Activated CD8-positive, alpha-beta T cell treated with anti-CD3 and anti-CD28 coated beads, Interleukin-2, amount 10 ng/mL, durations not matched to agents 7 days and 5 days (primary cell): ENCODE measurements at regions not wholly inside any gene's neighbourhood (a gene's known extent, or its start where the extent isn't known, plus 50 kb on each side); places are given as distances from the start of the nearest gene placed in this dataset.

Source experiments
- ATAC-seq: fragments of 150-1000 bp; cut with Tn5 transposase; one replicate; pipeline ENCODE4 v1.10.0; 2021; ENCODE audit warnings: moderate library complexity
- CTCF ChIA-PET: fragments of 350-600 bp; sonication (Branson Sonifier 250); formaldehyde crosslinking; loops from one replicate; lab custom pipeline; 2021; ENCODE audit warnings: antibody characterized with exemption; lab: Charles Lee
- POLR2A ChIA-PET: fragments of 350-600 bp; sonication (Branson Sonifier 250); formaldehyde crosslinking; loops from one replicate; lab custom pipeline; 2021; ENCODE audit warnings: antibody characterized with exemption; lab: Charles Lee
- DNase-seq: peaks from one replicate; pipeline ENCODE4 v3.0.0-alpha.2; 2020
- H3K27ac Mint-ChIP-seq: one replicate; pipeline ENCODE4 v1.8.0; 2021; ENCODE audit warnings: mild to moderate bottlenecking, mixed read lengths
- H3K27me3 Mint-ChIP-seq: one replicate; pipeline ENCODE4 v1.8.0; 2021; ENCODE audit warnings: low read depth, mixed read lengths
- H3K36me3 Mint-ChIP-seq: one replicate; pipeline ENCODE4 v1.8.0; 2021; ENCODE audit warnings: low read depth, mixed read lengths
- H3K4me1 Mint-ChIP-seq: one replicate; pipeline ENCODE4 v1.8.0; 2021; ENCODE audit warnings: low read depth, mixed read lengths
- H3K4me3 Mint-ChIP-seq: one replicate; pipeline ENCODE4 v1.8.0; 2021; ENCODE audit warnings: mild to moderate bottlenecking, mixed read lengths
- H3K9me3 Mint-ChIP-seq: one replicate; pipeline ENCODE4 v1.8.0; 2022; ENCODE audit warnings: mixed read lengths; ENCODE audit not compliant: insufficient read depth

GRCh38 chr3:61311044-61311443 is 59.8 kb upstream of the FHIT start:
- CTCF ChIA-PET, result no interaction called here
- H3K36me3 Mint-ChIP-seq, result no peaks in the 10 kb centered on the region
- DNase-seq, result no peak
- POLR2A ChIA-PET, result no interaction called here
- no peak for ATAC-seq
- H3K27me3 Mint-ChIP-seq, result peaks cover 10% of the 10 kb centered on the region
- no peaks in the 10 kb centered on the region for H3K4me1 Mint-ChIP-seq
- H3K9me3 Mint-ChIP-seq, result no peaks in the 10 kb centered on the region
- no peak overlapping the region for H3K4me3 Mint-ChIP-seq
- H3K27ac Mint-ChIP-seq, result no peak overlapping the region

- H3K27ac Mint-ChIP-seq, result no peak overlapping the region
- no peak for ATAC-seq
- H3K36me3 Mint-ChIP-seq, result no peaks in the 10 kb centered on the region
- ChIA-PET POLR2A (no interaction called here), CTCF (no interaction called here)
- H3K27me3 Mint-ChIP-seq, result peaks cover 11% of the 10 kb centered on the region
- no peaks in the 10 kb centered on the region for H3K9me3 Mint-ChIP-seq
- no peak overlapping the region for H3K4me3 Mint-ChIP-seq
- no peaks in the 10 kb centered on the region for H3K4me1 Mint-ChIP-seq
- no peak for DNase-seq
Observed at GRCh38 chr3:61315871-61316270, 64.6 kb upstream of the FHIT start.

DNA sequence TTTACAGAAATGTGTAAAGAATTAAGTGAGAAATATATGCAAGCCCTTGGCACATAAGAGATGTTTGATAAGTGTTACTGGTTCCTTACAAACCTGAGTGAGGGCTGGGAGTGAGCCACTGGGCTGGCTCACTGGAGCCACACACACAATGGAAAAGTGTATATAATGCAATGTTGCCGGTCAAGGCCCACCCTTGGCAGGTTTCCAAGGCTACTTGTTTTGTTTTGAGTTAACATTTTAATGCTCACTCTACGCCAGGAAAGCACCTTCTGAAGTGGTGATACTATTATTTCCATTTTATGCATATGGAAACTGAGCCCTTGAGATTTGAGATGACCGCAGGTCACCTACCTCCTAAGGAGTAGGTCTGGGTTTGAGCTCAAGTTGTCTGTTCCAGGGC is 71.8 kb upstream of the FHIT start:
- Mint-ChIP-seq H3K27ac (no peak overlapping the region), H3K36me3 (no peaks in the 10 kb centered on the region), H3K4me3 (no peak overlapping the region), H3K9me3 (no peaks in the 10 kb centered on the region), H3K4me1 (no peaks in the 10 kb centered on the region), H3K27me3 (peaks cover 8% of the 10 kb centered on the region)
- ATAC-seq (no peak), DNase-seq (no peak)
- POLR2A ChIA-PET, result no interaction called here
- CTCF ChIA-PET, result no interaction called here

- no peak for ATAC-seq
- POLR2A ChIA-PET, result no interaction called here
Observed at GRCh38 chr3:61331929-61332552, 80.8 kb upstream of the FHIT start.

DNA sequence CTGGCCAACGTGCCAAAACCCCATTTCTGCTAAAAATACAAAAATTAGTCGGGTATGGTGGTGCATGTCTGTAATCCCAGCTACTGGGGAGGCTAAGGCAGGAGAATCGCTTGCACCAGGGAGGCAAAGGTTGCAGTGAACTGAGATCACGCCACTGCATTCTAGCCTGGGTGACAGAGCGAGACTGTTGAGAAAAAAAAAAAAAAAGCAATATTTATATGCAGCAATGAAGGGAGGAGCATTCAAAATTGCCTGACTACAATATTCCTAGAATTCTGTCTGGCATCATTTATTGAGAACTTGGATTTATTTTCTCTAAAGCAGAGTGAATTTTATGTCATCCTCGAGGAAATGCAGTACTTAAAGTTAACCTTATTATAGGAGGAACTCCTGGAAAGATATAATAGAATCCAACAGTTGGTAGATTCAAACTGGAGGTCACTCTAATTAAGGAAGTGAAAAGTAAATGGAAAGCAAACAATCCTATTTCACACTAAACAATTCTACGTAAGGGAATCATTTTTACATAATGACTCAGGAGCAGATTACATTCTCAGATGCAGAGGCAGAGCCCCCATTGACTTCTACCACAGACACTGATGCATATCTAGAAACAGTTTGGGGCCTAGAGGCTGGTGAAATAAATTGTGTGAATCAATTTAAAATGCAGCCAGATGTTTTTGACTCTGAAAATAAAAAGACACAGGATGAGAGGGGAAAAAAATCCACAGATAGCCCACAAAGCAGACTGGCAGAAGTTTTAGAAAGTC is 82.1 kb upstream of the FHIT start:
- ChIA-PET POLR2A (no interaction called here), CTCF (interaction anchor here (1.2 kb wide), 1 partner anchor 48 kb away, joined by 4 read pairs; no protein-coding TSS in a partner anchor)
- H3K27ac Mint-ChIP-seq, result no peak overlapping the region
- H3K36me3 Mint-ChIP-seq, result no peaks in the 10 kb centered on the region
- no peaks in the 10 kb centered on the region for H3K27me3 Mint-ChIP-seq
- H3K9me3 Mint-ChIP-seq, result no peaks in the 10 kb centered on the region
- DNase-seq, result no peak
- no peak for ATAC-seq
- no peak overlapping the region for H3K4me3 Mint-ChIP-seq
- no peaks in the 10 kb centered on the region for H3K4me1 Mint-ChIP-seq

More at GRCh38 chr3:61331929-61332552, 80.8 kb upstream of the FHIT start:
- no peak overlapping the region for H3K4me3 Mint-ChIP-seq
- no peaks in the 10 kb centered on the region for H3K27me3 Mint-ChIP-seq
- H3K4me1 Mint-ChIP-seq, result no peaks in the 10 kb centered on the region
- H3K9me3 Mint-ChIP-seq, result no peaks in the 10 kb centered on the region
- no peaks in the 10 kb centered on the region for H3K36me3 Mint-ChIP-seq
- DNase-seq, result no peak
- no peak overlapping the region for H3K27ac Mint-ChIP-seq
- CTCF ChIA-PET, result interaction anchor here (1.2 kb wide), 1 partner anchor 50 kb away, joined by 4 read pairs; no protein-coding TSS in a partner anchor

DNA sequence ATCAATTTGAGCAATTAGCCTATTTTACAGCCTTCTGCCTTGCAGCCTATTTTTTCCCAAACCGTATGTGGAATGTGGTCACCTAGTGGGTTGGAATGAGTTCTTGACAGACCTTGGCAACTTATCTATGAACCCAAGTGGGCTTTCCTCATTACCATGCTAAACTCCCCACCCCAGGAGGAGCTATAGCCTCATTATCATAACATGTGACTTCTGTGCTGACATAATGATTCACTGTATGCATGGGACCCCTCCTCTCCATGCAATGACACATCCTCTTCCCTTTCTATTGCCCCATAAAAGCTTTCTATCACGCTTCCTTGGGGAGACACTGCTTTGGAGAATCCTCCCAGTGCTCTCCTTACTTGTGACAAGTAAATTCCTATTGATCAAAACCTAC is 83.5 kb upstream of the FHIT start:
- Mint-ChIP-seq H3K36me3 (no peaks in the 10 kb centered on the region), H3K27me3 (no peaks in the 10 kb centered on the region), H3K27ac (no peak overlapping the region), H3K9me3 (no peaks in the 10 kb centered on the region), H3K4me1 (no peaks in the 10 kb centered on the region), H3K4me3 (no peak overlapping the region)
- ATAC-seq (no peak), DNase-seq (no peak)
- CTCF ChIA-PET, result no interaction called here
- POLR2A ChIA-PET, result no interaction called here

GRCh38 chr3:61340931-61341461 is 89.7 kb upstream of the FHIT start:
- H3K27me3 Mint-ChIP-seq, result no peaks in the 10 kb centered on the region
- DNase-seq, result no peak
- H3K27ac Mint-ChIP-seq, result no peak overlapping the region
- ATAC-seq, result no peak
- no peaks in the 10 kb centered on the region for H3K9me3 Mint-ChIP-seq
- no peaks in the 10 kb centered on the region for H3K4me1 Mint-ChIP-seq
- no peak overlapping the region for H3K4me3 Mint-ChIP-seq
- H3K36me3 Mint-ChIP-seq, result no peaks in the 10 kb centered on the region
- POLR2A ChIA-PET, result no interaction called here
- CTCF ChIA-PET, result no interaction called here

DNA sequence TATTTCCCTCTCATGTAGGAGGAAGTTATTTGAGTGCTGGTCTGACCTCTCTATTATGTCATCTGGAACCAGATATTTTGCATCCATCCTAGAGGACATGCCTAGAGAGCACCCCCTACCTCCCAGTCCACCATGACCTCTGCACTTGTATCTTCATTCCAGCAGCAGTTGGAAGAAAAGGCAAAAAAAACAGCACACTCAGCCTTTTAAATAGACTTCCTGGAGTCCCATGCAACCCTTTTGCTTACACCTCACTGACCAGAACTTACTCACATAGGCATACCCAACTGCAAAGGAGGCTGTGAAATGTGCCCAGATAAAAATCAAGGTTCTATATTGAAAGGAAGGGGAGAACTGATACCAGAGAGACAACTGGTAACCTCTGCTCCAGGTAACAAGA is 92.3 kb upstream of the FHIT start:
- no peaks in the 10 kb centered on the region for H3K27me3 Mint-ChIP-seq
- ChIA-PET POLR2A (no interaction called here), CTCF (no interaction called here)
- H3K27ac Mint-ChIP-seq, result no peak overlapping the region
- no peaks in the 10 kb centered on the region for H3K9me3 Mint-ChIP-seq
- H3K4me3 Mint-ChIP-seq, result no peak overlapping the region
- DNase-seq (no peak), ATAC-seq (no peak)
- H3K4me1 Mint-ChIP-seq, result no peaks in the 10 kb centered on the region
- H3K36me3 Mint-ChIP-seq, result no peaks in the 10 kb centered on the region

DNA sequence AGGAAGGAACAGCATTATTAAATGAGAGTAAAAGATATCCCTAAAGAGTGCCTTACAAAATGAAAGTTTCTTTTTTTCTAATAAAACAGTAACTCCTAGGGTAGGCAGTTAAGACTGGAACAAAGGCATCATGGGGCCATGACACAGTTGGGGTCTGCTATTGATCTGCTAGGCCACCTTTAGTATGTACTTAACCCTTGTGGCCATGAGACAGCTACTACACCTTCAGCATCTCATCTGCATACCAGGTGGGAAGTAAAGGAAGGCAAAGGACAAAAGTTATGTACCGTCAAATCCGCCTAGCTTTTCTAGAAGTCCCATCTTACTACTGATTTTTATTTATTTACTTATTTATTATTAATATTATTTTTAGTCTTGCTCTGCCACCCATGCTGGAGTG is 93.8 kb upstream of the FHIT start:
- CTCF ChIA-PET, result interaction anchor here (1.4 kb wide), 1 partner anchor 36 kb away, joined by 3 read pairs; no protein-coding TSS in a partner anchor
- H3K27me3 Mint-ChIP-seq, result no peaks in the 10 kb centered on the region
- DNase-seq (no peak), ATAC-seq (no peak)
- H3K36me3 Mint-ChIP-seq, result no peaks in the 10 kb centered on the region
- no peaks in the 10 kb centered on the region for H3K9me3 Mint-ChIP-seq
- H3K4me1 Mint-ChIP-seq, result no peaks in the 10 kb centered on the region
- H3K4me3 Mint-ChIP-seq, result no peak overlapping the region
- POLR2A ChIA-PET, result no interaction called here
- H3K27ac Mint-ChIP-seq, result no peak overlapping the region

- Mint-ChIP-seq H3K9me3 (no peaks in the 10 kb centered on the region), H3K36me3 (no peaks in the 10 kb centered on the region), H3K27ac (no peak overlapping the region), H3K4me3 (no peak overlapping the region), H3K4me1 (no peaks in the 10 kb centered on the region), H3K27me3 (no peaks in the 10 kb centered on the region)
- DNase-seq (no peak), ATAC-seq (no peak)
- ChIA-PET POLR2A (no interaction called here), CTCF (no interaction called here)
Observed at GRCh38 chr3:61347981-61348380, 96.7 kb upstream of the FHIT start.

- DNase-seq (no peak), ATAC-seq (no peak)
- Mint-ChIP-seq H3K27ac (no peak overlapping the region), H3K36me3 (no peaks in the 10 kb centered on the region), H3K9me3 (no peaks in the 10 kb centered on the region), H3K4me1 (peaks cover 2% of the 10 kb centered on the region), H3K4me3 (no peak overlapping the region), H3K27me3 (peaks cover 1% of the 10 kb centered on the region)
- POLR2A ChIA-PET, result no interaction called here
- CTCF ChIA-PET, result no interaction called here
Observed at GRCh38 chr3:61349717-61350116, 98.5 kb upstream of the FHIT start.

- DNase-seq (no peak), ATAC-seq (no peak)
- Mint-ChIP-seq H3K4me1 (peaks cover 3% of the 10 kb centered on the region), H3K27me3 (peaks cover 2% of the 10 kb centered on the region), H3K27ac (no peak overlapping the region), H3K36me3 (no peaks in the 10 kb centered on the region), H3K4me3 (no peak overlapping the region), H3K9me3 (no peaks in the 10 kb centered on the region)
- ChIA-PET CTCF (no interaction called here), POLR2A (no interaction called here)
Observed at GRCh38 chr3:61350782-61351309, 99.6 kb upstream of the FHIT start.
